Amniotic epithelial cell (primary cell): ENCODE measurements at regions not wholly inside any gene's neighbourhood (a gene's known extent, or its start where the extent isn't known, plus 50 kb on each side); places are given as distances from the start of the nearest gene placed in this dataset.

Source experiments
- DNase-seq: peaks from one replicate; pipeline ENCODE4 v3.0.0-alpha.2; 2010; ENCODE audit warnings: low read depth

DNA sequence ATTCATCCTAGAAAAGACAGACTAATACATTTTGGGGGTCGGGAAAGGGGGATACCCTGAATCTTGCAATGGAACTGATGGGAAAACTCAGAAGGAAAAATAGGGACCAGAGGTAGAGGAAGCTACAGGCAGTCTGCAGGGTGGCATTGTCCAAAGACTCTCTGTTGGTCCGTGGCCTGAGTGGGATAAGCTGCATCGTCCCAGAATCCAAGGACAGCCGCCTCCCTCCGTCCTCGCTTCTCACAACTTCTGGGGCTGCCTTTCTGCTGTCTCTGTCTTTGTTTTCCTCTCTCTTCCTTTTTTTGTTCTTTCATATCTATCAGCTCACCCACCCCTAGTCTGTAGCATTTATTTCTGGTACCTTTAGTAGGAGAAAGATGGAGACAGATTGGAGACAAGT lies 1052.6 kb upstream of the RBFOX1 start:
- DNase-seq: no peak

DNA sequence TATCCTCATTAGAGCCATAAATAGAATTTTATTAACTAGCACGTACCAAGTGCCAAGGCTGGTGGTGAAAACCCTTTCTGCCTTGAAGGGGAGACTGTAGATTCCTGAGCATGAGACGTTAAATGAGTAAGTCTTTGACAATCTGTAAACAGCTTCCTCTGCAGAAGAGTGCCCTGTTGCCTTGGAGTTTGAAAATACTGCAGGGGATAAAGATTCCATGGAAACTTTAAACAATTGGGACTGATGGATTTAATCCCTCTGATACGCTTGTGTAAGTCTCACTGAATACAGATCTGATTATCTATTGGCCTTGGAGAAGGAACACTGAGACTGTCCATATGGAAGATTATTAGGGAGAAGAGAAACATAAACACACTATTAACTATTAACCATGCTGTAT lies 1053.4 kb upstream of the RBFOX1 start:
- no peak for DNase-seq

DNA sequence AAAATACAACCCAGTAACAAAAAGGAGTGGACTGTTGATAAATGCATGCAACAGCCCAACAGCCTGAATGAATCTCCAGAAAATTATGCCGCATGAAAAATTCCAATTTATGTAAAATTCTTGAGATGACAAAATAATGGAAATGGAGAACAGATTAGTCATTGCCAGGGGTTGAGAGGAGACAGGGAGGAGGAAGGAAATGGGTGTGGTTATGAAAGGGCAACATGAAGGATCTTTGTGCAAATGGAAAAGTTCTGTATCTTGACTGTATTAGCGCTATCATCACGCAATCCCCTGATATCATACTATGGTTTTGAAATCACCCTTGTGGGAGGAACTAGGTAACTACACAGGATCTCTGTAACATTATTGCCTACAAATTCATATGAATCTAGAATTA lies 1058.3 kb upstream of the RBFOX1 start:
- DNase-seq: no peak

DNA sequence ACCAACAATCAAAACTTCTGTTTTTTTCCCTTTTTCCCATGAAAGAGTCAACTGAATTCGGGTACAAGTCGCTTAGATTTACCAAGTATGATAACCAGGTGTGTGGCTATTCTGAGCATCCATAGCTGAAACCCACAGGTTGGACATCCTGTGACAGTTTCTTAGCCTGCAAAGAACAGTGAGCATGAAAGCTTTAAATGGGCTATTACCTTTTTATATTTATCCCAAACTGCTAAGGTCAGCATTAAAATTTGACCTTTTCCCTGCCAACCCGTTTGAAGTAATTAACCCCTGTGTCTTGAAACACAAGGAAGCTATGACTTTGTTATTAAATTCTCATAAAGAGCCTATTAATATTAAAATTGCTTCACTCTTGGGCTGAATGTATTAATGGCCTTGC lies 1065.0 kb upstream of the RBFOX1 start:
- no peak for DNase-seq

DNA sequence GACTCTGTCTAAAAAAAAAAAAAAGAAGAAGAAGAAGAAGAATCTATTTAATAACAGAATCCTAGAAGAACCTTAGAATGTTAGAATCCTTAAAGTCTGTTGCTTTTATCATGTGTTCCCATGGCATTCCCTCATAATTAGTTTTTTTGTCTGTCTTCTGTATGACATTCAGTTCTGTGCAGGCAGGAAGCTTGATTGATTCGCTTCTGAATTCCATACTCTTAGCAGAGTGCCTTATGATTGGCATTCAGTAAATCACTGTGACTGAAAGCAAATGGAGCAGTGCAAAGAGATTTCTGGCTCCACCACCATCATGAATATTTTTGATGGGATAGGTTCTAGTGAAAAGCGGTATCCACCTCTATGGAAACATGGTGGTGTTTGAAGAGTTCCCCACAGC lies 1065.9 kb upstream of the RBFOX1 start:
- no peak for DNase-seq

DNA sequence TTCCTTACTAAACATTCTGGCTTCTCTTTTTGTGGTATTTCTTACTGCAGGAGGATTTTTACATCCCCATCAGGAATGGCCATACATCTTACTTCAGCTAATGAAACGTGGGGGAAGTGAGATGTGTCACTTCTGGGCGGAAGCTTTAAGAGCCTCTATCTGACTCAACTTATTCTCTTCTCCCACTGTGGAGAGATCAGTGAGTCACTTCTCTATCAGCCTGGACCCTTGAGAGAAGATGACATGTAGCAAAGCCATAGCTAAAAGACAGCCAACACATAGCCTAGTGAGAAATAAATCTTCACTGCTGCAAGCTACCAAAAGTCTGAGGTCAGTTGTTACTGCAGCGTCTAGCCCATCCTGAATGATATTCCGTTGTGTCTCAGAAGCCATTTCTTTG lies 1066.7 kb upstream of the RBFOX1 start:
- DNase-seq: no peak

DNA sequence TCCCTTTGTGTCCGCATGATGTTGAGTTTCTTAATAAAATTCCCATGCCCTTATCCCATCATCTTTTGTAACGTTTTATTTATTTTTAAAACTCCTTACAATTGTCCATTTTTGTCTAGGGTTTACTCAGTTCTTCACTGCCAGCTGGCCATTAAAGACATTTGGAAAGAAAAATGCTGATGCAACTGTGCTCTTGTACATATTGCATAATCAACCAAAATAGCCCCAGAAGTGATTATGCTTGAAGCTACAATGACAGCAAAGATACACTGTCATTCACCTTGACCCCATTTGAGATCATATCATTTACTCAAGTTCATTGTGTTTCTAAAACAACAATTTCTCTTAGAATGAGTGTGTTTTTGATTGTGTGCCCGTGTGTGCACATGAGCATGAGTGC lies 1074.6 kb upstream of the RBFOX1 start:
- DNase-seq: no peak

DNA sequence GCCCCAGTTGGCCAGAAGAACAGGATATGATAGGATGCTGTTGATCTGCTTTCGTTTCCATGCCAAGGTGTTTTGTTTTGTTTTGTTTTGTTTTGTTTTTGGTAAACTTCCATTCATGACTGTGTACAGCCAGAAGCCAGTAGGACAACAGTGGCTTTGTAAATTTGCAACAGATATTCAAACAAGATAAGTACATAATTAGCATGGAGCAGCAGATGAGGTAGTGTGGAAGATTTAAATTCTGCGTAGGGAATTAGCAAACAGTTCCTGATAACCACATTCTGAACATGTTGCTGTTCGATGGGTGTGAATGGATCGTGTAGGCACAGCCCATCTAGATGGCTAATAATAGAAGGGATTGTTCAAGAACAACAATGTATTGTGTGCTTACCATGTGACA lies 1080.1 kb upstream of the RBFOX1 start:
- no peak for DNase-seq

DNA sequence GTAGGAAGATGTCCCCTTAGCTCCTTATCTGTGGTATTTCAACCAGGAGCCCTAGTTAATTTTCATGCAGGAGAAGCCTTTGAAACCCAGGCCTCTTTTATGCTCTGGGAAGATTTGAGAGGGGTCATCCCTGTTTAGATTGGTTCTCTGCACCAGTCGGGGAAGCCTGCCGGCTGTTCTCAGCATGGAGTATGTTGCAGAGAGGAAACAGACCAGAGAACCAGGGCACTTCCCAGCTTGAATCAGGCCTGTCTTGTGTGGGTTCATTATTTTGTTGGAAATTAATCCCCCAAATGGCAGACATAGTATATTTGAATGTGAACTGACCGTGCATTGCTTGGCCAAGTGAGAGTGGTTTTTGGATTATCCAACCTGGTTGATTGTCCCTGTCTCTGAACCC lies 1082.1 kb upstream of the RBFOX1 start:
- DNase-seq: no peak

DNA sequence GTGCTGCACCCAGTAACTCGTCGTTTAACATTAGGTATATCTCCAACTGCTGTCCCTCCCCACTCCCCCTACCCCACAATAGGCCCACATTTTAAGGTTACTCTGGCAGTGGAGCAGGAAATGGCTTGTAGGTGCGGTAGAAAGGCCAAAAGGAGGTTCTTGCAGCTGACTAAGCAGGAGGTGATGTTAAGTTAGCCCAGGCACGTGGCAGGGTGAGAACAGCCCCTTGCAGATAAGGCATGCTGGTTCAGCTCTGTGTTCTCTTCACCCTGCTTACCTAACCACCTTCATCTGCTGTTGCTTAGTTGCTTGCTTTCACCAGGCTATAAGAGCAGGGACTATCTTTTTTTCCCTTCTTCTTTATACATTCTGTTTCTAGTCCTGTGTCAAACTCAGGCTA lies 1082.8 kb upstream of the RBFOX1 start:
- DNase-seq: no peak

DNA sequence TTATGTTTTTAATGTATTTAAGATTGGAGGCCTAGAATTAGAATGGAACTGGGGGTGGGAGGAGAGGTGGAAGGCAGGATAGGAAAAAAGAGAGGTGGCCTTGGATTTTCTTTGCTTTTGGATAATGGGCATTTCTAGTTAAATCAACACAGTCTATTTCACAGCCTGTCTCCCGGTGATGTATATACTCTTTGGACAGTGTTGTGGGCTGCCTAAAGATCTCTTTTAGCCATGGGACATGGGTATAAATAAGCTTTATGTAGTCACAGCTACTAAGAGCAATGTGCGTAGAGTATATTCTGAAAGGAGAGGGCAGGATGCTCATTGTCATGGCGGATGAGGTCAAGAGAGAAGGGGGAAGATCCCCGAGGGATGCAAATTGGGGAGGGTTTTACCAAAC lies 1084.4 kb upstream of the RBFOX1 start:
- no peak for DNase-seq

DNA sequence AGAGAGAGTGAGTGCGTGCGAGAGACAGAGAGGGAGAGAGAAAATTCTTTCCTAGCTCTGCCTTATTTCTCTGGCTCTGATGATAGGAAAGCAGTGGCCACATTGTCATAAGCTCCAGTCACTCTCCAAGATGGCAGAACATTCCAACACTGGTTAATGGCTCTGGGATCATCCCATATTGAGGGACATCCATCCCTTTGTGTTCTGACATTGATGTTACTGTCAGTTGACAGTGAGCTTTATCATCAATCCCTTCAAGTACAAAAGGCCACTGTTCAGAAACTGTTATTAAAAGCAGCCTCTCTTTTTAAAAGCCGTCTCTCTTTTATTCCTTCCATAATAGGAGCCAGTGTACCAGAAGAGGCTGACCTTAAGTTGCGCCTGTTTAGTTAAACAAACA lies 1084.9 kb upstream of the RBFOX1 start:
- DNase-seq: no peak

DNA sequence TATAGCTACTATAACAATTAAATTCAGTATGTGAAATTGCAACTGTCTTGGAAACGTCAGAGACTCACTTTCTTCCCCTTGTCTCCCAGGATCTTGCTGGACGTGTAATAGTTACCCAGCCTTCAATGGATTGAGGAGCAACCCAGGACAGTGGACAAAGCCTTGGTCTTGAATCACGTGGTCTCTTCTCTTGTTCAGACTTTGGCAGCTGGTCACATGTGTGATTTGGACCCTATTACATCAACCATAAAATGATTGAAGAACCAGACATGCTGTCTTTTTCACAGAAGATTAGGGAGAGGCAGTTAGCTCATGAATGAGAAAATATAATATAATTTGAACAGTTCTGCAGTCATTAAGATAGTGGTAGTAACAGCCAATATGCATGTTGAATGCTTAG lies 1085.5 kb upstream of the RBFOX1 start:
- DNase-seq: no peak

DNA sequence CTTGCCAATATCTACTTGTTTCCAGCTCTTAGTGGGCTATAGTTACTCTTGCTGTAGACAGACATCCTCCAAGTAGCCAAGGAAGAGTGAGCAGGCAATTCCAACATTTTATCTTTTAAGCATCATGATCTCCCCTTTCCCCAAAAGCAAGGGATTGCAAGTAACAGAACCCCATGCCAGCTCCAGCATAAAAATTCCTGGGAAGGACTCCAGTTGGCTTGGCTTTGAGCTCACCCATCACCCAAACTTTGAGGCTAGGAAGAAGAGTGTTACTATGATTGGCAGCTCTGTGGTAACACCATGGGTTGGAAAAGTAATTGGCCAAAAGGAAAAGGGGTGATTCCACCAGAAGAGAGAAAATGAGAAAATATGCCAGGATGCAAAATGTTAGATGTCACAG lies 1086.4 kb upstream of the RBFOX1 start:
- no peak for DNase-seq

DNA sequence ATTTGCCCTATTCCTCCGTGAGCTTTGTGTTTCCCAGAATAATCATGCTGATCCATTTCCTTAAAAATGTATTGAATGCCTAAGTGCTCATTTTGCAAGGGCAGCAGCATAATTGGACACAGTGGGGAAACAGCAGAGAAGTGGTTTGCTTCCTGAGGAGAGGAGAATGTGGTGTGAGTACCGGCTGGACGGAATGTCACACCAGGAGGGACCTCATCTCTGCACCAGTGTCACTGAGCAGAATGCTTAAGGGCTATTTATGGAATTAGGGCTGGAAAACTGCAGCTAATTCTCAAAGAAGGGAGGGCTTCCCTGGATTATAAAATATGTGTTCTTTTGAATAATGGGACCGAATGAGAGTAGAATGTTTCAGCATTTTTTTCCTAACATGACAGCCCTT lies 1100.6 kb upstream of the RBFOX1 start:
- DNase-seq: no peak

DNA sequence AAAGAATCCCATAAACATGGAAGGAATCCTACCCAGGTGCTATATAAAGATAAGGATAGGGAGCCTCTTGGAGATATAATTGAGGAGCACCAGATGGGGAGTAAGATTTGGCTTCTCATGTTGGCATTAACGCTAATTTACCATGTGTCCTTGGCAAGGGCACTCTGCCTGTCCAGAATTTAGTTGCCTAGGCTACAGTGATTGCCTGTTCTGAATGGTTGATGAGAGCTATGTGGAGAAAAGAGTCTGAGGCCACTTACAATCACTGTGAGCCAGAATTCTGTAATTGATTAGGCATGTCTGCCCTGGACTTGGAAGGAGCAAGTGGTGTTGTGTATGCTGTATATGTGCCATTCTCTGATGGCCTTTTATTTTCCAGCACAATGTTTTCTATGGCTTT lies 1101.2 kb upstream of the RBFOX1 start:
- DNase-seq: no peak

DNA sequence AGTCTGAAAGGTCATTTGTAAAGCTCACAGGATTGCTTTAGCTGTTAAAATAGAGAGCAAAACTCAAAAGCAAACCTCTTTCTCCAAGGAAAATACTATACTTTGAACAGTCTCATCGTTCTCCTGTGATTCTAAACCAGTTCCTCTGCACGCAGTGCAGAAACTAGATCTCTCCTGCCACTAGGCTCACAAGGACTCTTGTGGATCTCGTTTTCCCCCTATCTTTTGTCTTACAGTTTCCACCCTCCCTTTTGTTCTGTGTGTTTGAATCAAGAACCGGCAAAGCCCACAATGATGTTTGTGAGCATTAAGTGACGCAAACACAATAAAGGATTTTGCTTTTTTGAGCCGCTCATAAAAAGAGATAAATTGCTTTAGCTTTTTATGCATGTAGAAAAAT lies 1103.5 kb upstream of the RBFOX1 start:
- no peak for DNase-seq

DNA sequence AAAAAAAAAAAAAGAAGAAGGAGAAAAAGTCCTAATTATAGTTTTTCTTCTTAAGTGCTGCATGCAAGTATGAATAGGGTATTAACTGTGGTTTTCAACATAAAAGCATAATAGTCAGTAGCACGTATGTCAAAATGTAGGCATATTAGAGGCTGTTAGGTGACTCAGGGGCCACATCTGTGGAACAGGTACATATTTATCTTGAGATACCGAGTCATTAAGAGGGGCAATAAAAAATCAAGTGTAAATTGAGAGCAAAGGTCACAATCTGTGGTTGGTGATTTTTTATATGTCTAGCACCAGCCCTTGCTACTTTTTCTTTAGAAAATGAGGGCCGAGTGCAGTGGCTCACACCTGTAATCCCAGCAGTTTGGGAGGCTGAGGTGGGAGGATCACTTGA lies 1113.8 kb upstream of the RBFOX1 start:
- no peak for DNase-seq

DNA sequence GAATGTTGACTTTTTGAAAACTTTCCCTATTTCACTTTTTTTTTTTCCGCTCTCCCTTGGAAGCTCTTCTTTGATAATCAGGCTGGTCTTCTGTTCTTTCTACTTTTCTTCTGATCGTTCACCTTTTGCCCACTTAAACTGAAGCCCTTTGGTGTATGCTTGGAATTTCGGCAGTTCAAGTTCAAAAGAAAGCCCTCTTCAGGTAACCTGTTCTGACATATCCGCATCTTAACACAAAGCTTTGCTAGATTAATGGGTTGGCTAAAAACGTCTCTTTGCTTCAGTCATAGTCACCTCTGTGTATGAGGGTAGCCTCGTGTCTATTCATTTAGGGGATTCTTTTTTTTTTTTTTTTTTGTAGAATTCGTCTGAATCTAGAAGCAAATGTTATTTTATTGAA lies 1115.8 kb upstream of the RBFOX1 start:
- DNase-seq: no peak

DNA sequence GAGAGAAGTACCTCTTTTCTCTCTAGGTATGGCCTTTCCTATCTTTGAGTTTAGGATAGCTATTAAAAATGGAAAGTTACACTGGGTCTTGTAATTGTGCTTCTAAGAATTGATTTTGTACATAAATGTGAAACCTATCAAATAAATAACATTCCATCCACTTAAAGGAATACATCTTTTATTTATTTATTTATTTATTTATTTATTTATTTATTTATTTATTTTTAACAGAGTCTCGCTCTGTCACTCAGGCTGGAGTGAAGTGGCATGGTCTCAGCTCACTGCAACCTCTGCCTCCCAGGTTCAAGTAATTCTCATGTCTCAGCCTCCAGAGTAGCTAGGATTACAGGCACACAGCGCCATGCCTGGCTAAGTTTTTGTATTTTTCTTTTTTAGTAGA lies 1114.0 kb upstream of the EEF2KMT start:
- no peak for DNase-seq

DNA sequence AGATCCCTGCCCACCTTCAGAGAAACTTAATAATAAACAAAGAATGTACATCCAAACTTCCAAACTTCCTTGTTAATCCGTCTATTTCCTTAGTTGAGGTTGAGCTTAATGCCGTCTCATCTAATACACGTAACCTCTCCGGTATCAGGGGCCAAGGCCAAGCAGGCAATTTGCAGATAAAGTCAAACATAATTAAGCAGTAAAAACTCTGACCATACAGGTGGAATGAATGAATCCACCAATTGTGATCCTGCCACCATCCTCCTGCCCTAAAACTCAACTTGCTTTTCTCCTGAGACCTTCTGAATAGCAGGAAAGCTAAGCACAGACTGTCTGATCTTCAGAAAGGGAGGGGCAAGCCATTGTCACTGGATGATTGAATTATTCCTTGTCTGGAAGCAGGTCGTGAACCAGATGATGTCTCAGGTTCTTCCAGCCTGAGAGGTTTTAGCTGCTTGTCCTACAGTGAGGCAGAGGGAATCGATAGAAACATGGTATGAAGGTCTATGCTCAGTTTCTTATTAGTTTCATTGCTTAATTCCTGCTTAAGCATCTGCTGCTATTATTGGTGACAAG lies 1111.8 kb upstream of the EEF2KMT start:
- no peak for DNase-seq

DNA sequence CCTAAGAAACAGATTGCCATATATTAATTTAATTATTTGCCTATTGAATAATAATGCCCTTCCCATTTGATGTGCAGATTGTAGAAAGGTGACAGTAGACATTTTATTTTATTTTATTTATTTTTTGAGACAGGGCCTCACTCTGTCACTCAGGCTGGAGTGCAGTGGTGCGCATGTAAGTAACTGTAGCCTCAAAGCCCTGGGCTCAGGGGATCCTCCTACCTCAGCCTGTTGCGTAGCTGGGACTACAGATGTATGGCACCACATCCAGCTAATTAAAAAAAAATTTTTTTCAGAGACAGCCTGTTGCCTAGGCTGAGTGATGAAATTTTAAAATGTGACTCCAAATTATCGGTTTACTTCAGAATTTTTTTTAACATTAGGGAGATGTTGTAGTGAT lies 1110.0 kb upstream of the EEF2KMT start:
- no peak for DNase-seq

DNA sequence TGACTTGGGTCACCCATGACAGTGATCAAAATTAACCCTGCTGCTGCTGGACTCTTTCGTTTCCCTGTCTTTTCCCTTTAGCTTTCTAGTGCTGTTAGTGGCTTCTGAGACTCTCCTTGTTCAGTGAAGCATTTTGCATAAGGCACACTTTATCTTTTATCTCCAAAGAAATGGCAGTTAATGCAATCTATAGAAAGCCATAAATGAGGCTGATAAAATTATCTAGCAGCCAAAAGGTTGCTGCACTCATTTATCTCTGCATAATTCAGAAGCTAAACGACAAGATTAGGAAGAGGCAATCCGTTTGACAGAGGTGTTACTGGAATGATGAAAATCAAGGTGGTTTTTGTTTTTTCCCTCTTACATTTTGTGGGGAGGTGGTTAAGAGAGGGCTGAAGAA lies 1109.5 kb upstream of the EEF2KMT start:
- DNase-seq: no peak

DNA sequence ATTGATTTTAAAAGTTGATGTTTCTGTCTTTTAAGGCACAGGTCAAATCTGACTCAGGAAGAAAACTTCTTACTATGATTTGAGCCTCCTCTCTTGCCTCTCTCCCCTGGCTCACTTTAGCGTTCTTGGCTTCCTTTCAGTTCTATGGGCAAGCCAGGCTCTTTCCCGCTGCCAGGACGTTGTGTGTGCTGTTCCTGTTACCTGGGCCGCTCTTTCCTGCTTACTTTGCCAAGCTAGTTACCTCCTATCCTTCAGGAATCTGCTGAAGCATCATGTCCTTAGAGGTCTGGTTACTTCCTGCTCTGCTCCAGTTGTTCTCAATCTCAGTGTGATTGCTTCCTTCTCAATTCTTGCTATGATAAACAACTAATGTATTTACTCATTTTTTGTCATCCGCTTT lies 1108.5 kb upstream of the EEF2KMT start:
- DNase-seq: no peak

DNA sequence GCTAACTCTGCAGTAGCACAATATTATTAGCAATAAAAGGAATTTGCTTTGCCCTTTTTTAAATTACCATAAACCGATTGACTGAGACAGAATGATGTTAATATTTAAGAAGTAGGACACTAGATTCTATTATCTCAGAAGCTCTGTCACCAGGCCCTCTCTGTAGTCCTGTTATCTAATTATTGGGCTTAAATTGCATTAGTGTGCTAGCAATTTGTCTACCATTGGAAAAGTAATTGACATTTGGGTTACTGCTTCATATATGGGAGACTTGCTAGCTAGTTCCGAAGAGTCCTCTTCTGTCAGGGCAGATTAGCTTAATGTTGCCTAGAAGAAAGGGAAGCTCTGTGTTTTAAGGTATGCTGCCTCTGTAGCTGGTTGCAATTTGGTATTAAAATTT lies 1107.3 kb upstream of the EEF2KMT start:
- no peak for DNase-seq
